Lung microvascular endothelial cell (primary cell): ENCODE measurements at regions not wholly inside any gene's neighbourhood (a gene's known extent, or its start where the extent isn't known, plus 50 kb on each side); places are given as distances from the start of the nearest gene placed in this dataset.

Experiments used
- DNase-seq, 2 donors: peaks; one replicate each; pipeline versions ENCODE4 v3.0.0 to v3.0.0-alpha.2; 2010; ENCODE audit warnings: low read depth in 2 of 2

DNA sequence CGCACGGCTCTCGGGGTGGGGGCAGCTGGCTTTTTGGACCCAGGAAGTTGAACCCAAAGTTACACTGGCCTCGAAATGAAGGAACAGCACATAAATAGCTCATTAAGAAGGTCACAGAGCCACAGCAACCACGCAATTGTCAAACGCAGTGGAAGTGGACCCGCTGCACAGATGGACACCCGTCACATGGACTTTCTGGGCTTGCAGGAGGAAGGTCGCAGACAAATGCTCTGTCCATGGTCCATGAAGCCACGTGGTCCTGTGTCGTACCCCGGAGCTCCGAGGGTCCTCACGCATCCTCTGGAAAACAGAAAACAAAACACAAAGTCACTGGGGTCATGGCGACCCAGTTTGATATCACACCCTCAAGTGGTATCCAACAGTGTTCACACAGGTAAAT, 308.1 kb upstream of the SALL3 start:
- DNase-seq = no peak

GRCh38 chr18:78672862-78673446, 306.7 kb upstream of the SALL3 start:
- DNase-seq = no peak

DNA sequence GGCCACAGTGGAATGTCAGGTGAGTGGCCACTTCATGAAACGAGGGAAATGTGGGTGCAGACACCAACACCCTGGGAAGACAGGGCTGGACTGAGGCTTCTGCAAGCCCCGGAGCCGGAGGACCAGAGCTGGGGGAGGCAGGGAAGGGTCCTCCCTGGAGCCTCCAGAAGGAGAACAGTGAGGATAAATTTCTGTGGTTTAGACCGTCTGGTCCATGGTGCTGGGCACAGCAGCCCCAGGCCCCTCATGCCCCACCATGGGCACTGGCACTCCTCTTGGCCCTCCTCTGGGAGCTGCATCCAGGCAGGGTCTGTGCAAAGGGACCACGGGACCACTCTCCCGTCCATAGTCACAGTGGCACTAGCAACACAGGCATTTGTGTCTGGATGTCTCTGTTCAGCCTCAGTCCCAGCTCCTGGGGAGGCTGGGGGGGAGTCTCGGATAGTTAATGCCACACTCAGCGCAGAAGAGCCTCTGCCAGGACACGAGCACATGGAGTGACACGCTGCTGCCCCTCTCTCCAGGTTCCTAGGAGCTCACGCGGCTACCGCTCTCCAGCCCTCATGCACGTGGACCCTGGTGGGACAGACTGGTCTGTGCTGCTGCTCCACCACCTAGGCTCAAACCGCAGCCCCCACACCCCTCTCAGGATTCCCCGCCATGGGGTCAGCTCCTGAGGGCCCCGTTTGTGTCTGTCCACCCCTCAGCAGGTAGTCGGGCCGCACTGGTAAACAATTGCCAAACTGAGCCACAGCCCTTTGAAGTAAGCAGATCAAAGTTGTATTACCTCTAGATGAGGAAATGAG, 305.9 kb upstream of the SALL3 start:
- no peak for DNase-seq

- DNase-seq = no peak
These were observed 304.4 kb upstream of the SALL3 start for GRCh38 chr18:78675231-78675630.

DNA sequence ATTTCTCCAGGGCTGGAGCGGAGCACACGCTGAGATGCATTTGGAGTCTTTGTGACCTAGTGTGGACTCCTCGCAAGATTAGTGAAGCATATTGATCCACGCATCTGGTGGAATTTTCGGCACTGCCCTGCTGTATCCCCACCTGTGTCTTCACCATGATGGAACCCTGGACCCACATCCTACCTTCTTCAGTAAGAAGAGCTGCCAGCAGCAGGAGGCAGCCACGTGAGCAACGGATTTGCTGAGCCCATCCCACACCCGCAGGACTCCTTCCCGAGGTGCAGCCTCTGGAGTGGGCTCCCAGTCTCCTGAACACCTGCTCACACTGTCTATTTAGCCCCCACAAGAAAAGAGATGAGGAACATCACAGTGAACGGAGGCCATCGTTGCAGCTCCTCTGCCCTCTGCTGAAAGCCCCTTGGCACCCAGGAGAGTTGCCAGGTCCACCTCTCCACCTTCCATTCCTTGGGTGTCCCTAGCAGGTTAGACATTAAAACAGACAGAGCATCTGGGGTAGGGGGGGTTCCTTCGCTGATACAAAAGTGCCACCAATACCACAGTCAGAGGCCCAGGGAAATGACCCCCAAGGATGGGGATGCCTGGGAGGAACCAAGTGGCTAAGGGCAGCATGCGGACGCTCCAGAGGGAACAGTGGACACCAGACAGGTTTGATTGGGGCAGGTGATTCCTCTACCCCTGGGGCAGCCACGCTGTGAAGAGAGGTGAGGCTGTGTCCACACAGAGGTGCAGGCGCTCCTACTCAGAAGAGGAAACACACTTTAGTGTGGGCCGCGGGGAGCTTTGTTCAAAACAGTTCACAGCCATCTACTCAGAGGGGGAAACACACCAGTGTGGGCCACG, 302.8 kb upstream of the SALL3 start:
- no peak for DNase-seq

- no peak for DNase-seq
These were observed 301.9 kb upstream of the SALL3 start for GRCh38 chr18:78677483-78678317.

DNA sequence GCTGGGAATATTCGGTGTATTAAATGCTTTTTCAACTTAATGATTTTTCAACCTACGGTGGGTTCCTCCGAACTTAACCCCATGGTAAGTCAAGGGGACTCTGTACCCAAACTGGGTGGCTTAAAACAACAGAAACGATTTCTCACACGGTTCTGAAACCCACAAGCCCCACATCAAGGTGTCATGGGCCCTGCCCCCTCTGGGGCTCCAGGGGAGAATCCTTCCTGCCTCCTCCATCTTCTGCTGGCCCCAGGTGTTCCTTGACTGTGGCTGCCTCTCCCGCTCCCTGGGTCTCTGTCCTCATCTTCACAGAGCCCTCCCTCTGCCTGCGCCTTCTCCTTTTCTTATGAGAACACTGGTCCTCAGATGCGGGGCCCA, 301.3 kb upstream of the SALL3 start:
- no peak for DNase-seq

DNA sequence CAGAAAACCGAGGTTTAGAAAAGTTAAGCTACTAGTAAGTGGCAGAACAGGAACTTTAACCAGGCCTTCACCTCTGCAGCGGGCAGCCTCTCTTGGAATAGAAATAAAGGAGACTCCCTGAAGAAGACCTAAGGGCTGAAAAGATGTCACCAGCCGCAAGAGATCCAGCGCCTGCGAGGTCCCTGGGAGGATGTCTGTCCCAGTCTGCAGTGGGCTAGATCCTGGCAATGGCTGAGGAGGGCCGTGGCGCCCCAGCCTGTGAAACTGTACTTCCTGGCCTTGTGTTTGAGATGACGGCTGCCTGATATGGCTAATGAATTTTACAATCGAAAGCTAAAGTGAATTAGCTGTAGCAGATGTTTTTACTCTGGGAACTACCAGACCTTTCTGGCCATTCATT, 300.6 kb upstream of the SALL3 start:
- DNase-seq = no peak

- no peak for DNase-seq
These were observed 299.9 kb upstream of the SALL3 start for GRCh38 chr18:78679613-78680260.

DNA sequence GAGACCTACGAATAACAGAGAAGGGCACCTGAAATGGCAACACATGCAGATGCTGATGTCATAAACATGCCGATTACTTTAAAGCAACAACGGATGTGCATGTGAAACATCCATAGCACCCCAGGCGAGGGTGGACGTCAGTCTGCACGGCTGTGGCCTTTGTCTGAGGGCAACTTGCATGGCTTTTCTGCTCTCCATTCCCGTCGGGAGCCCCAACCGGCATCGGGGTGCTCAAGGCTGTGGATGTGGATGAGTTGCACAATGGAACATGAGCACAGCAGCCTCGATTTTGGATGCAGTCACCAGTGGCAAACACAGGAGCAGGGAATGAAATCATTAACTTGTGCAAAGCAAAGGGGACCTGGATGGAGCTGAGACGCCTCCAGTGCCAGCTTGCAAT, 298.2 kb upstream of the SALL3 start:
- no peak for DNase-seq

GRCh38 chr18:78681934-78682333, 297.7 kb upstream of the SALL3 start:
- no peak for DNase-seq

GRCh38 chr18:78682716-78683115, 296.9 kb upstream of the SALL3 start:
- DNase-seq = no peak

DNA sequence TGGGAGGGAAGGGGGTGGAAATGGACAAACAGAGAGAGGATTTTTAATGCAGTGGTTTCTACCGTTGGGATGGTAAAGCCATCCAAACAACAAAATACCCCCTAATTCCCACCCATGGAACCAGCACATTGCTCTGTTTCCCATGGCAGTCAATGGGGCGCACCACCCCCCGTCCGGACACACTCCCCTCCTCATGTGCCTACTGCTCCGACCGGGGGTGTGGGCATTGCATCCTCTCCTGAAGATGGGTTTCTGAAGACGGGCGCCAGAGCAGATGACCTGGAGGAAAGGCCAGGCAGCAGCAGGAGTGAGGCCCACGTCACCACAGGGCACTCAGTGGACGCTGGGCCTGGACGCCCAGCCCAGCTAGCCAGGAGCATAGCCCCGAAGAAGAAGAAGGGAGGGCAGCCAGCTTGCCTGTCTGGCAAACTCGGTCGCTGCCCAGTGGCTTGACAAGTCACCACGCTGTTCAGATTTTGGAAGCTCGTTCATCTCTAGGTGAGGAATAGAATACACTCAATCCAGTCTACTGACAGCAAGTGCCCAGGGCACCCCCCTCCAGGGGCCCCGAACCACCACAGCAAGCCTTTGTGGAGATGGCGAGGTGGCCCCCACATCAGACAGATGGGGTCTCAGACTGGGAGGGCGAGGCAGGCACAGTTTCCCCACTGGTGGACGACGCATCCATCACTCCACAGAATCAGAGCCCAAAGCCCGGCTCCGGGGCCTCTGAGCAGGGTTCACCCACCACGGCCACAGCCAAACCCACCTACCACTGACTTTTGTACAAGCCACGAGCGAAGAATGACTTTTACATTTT, 296.2 kb upstream of the SALL3 start:
- DNase-seq = no peak

GRCh38 chr18:78685250-78685979, 294.2 kb upstream of the SALL3 start:
- no peak for DNase-seq

- no peak for DNase-seq
These were observed 293.6 kb upstream of the SALL3 start for GRCh38 chr18:78685980-78686530.

- no peak for DNase-seq
These were observed 292.5 kb upstream of the SALL3 start for GRCh38 chr18:78686976-78687685.

GRCh38 chr18:78687736-78688135, 291.9 kb upstream of the SALL3 start:
- DNase-seq = no peak

- no peak for DNase-seq
These were observed 291.4 kb upstream of the SALL3 start for GRCh38 chr18:78688249-78688648.

GRCh38 chr18:78688916-78689315, 290.7 kb upstream of the SALL3 start:
- DNase-seq = no peak
